Spinal cord (tissue), 9 donors: ENCODE measurements at regions not wholly inside any gene's neighbourhood (a gene's known extent, or its start where the extent isn't known, plus 50 kb on each side); places are given as distances from the start of the nearest gene placed in this dataset.

Experiments
- DNase-seq, 6 donors: peaks; one replicate each; pipeline versions ENCODE4 v3.0.0 to v3.0.0-alpha.2; 2013 to 2015; ENCODE audit warnings: low spot score in 6 of 6, low read depth in 4 of 6
- H3K27ac ChIP-seq: one replicate; pipeline ENCODE4 v1.5.1; 2013; ENCODE audit warnings: low read depth, low read length, control low read depth
- H3K27me3 ChIP-seq: one replicate; pipeline ENCODE4 v1.6.1; 2013; ENCODE audit warnings: low read length; ENCODE audit not compliant: control insufficient read depth, insufficient read depth
- H3K36me3 ChIP-seq: one replicate; pipeline ENCODE4 v1.6.1; 2013; ENCODE audit warnings: low read length; ENCODE audit not compliant: control insufficient read depth, insufficient read depth
- H3K4me1 ChIP-seq: one replicate; pipeline ENCODE4 v1.6.1; 2013; ENCODE audit warnings: low read length; ENCODE audit not compliant: control insufficient read depth, insufficient read depth
- H3K4me3 ChIP-seq: one replicate; pipeline ENCODE4 v1.5.1; 2013; ENCODE audit warnings: low read depth, low read length, control low read depth
- H3K9me3 ChIP-seq: one replicate; pipeline ENCODE4 v1.6.1; 2013; ENCODE audit warnings: low read length; ENCODE audit not compliant: control insufficient read depth, insufficient read depth
- WGBS: methylation state at CpG from one replicate; pipeline ENCODE4 v1.1.5; 2013; ENCODE audit warnings: missing lambda C conversion rate; ENCODE audit not compliant: insufficient coverage; 5-methylcytosine and 5-hydroxymethylcytosine counted together
- donor health status: healthy.

GRCh38 chr6:130517444-130517931 lies 151.7 kb downstream of the TMEM200A start:
- Histone ChIP-seq H3K36me3 (no peaks in the 10 kb centered on the region), H3K27ac (no peak overlapping the region), H3K9me3 (no peaks in the 10 kb centered on the region), H3K27me3 (no peaks in the 10 kb centered on the region), H3K4me3 (no peak overlapping the region), H3K4me1 (peaks cover 5% of the 10 kb centered on the region)
- peak in 1 of 6 donors; percentile 18 for DNase-seq
- no CpG with 5 or more reads among the region's 3 CpGs for WGBS

GRCh38 chr6:130518588-130518987 lies 152.8 kb downstream of the TMEM200A start:
- DNase-seq: no peak
- H3K4me1 ChIP-seq: peaks cover 5% of the 10 kb centered on the region
- H3K36me3 ChIP-seq: no peaks in the 10 kb centered on the region
- no peaks in the 10 kb centered on the region for H3K27me3 ChIP-seq
- no peak overlapping the region for H3K27ac ChIP-seq
- no peaks in the 10 kb centered on the region for H3K9me3 ChIP-seq
- H3K4me3 ChIP-seq: no peak overlapping the region

- H3K27ac ChIP-seq: no peak overlapping the region
- H3K9me3 ChIP-seq: no peaks in the 10 kb centered on the region
- no peak overlapping the region for H3K4me3 ChIP-seq
- H3K4me1 ChIP-seq: peaks cover 5% of the 10 kb centered on the region
- no peaks in the 10 kb centered on the region for H3K27me3 ChIP-seq
- DNase-seq: peak in 1 of 6 donors; percentile 18
- no peaks in the 10 kb centered on the region for H3K36me3 ChIP-seq
- 17% methylated on average over 1 of the region's 3 CpGs for WGBS
Observed at GRCh38 chr6:130520221-130520620, 154.4 kb downstream of the TMEM200A start.

- Histone ChIP-seq H3K36me3 (no peaks in the 10 kb centered on the region), H3K4me1 (peaks cover 5% of the 10 kb centered on the region), H3K27ac (no peak overlapping the region), H3K9me3 (no peaks in the 10 kb centered on the region), H3K27me3 (no peaks in the 10 kb centered on the region), H3K4me3 (no peak overlapping the region)
- WGBS: 95% methylated on average over 2 of the region's 3 CpGs
- no peak for DNase-seq
Observed at GRCh38 chr6:130520801-130521200, 155.0 kb downstream of the TMEM200A start.

GRCh38 chr6:130524552-130524951 lies 158.7 kb downstream of the TMEM200A start:
- H3K27ac ChIP-seq: no peak overlapping the region
- H3K9me3 ChIP-seq: no peaks in the 10 kb centered on the region
- WGBS: 96% methylated on average over 5 of the region's 5 CpGs
- no peaks in the 10 kb centered on the region for H3K27me3 ChIP-seq
- no peak for DNase-seq
- no peaks in the 10 kb centered on the region for H3K4me1 ChIP-seq
- no peak overlapping the region for H3K4me3 ChIP-seq
- no peaks in the 10 kb centered on the region for H3K36me3 ChIP-seq

GRCh38 chr6:130525408-130525807 lies 159.6 kb downstream of the TMEM200A start:
- WGBS: no CpG with 5 or more reads among the region's 1 CpG
- H3K27ac ChIP-seq: no peak overlapping the region
- no peaks in the 10 kb centered on the region for H3K9me3 ChIP-seq
- H3K4me3 ChIP-seq: no peak overlapping the region
- H3K27me3 ChIP-seq: no peaks in the 10 kb centered on the region
- no peaks in the 10 kb centered on the region for H3K4me1 ChIP-seq
- H3K36me3 ChIP-seq: no peaks in the 10 kb centered on the region
- DNase-seq: peak in 1 of 6 donors; percentile 74

- Histone ChIP-seq H3K27ac (no peak overlapping the region), H3K27me3 (no peaks in the 10 kb centered on the region), H3K4me3 (no peak overlapping the region), H3K4me1 (no peaks in the 10 kb centered on the region), H3K36me3 (no peaks in the 10 kb centered on the region), H3K9me3 (no peaks in the 10 kb centered on the region)
- WGBS: 100% methylated on average over 2 of the region's 3 CpGs
- no peak for DNase-seq
Observed at GRCh38 chr6:130526466-130526865, 160.6 kb downstream of the TMEM200A start.

GRCh38 chr6:130527173-130527572 lies 161.4 kb downstream of the TMEM200A start:
- Histone ChIP-seq H3K4me3 (no peak overlapping the region), H3K9me3 (no peaks in the 10 kb centered on the region), H3K36me3 (no peaks in the 10 kb centered on the region), H3K4me1 (no peaks in the 10 kb centered on the region), H3K27me3 (no peaks in the 10 kb centered on the region), H3K27ac (no peak overlapping the region)
- no peak for DNase-seq
- 75% methylated on average over 1 of the region's 1 CpG for WGBS

GRCh38 chr6:130529569-130530149 lies 163.8 kb downstream of the TMEM200A start:
- WGBS: 96% methylated on average over 5 of the region's 8 CpGs
- H3K9me3 ChIP-seq: no peaks in the 10 kb centered on the region
- no peaks in the 10 kb centered on the region for H3K4me1 ChIP-seq
- H3K27ac ChIP-seq: no peak overlapping the region
- H3K4me3 ChIP-seq: no peak overlapping the region
- H3K36me3 ChIP-seq: no peaks in the 10 kb centered on the region
- no peak for DNase-seq
- no peaks in the 10 kb centered on the region for H3K27me3 ChIP-seq

GRCh38 chr6:130534627-130535026 lies 168.8 kb downstream of the TMEM200A start:
- WGBS: no CpG with 5 or more reads among the region's 3 CpGs
- Histone ChIP-seq H3K9me3 (peaks cover 2% of the 10 kb centered on the region), H3K27ac (no peak overlapping the region), H3K27me3 (no peaks in the 10 kb centered on the region), H3K36me3 (no peaks in the 10 kb centered on the region), H3K4me1 (no peaks in the 10 kb centered on the region), H3K4me3 (no peak overlapping the region)
- no peak for DNase-seq
